ENCODE measurements at regions not wholly inside any gene's neighbourhood (a gene's known extent, or its start where the extent isn't known, plus 50 kb on each side); places are given as distances from the start of the nearest gene placed in this dataset.

DNA sequence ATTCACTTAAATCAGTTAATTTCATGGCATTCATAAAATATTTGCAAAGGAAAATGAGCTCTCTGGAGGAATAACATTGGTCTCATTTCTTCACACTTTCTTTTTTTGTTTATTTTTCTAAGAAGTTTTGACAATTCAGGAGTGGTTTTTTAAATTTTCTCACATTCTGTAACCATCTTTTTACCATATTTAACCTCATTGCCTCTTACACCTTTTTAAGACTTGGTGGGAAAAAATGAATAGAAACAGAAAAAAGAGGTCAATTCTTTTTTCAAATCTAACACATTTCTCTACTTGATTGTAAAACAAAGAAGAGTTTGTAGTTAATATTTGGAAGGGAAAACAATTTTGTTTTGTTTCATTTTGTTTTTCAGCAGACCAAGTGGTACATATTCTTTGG, 1034.7 kb upstream of the RAG2 start:
- TF ChIP-seq TCF7L2 (IDR thresholded peaks at IDR 0.05; ENCODE audit: low read depth, low read length), result no peak
- TF ChIP-seq REST (IDR thresholded peaks at IDR 0.05; ENCODE audit: insufficient read depth in 1 of 2, low read depth in 2 of 2, low read length in 1 of 2), result no peak
- TF ChIP-seq, protein P1, sequence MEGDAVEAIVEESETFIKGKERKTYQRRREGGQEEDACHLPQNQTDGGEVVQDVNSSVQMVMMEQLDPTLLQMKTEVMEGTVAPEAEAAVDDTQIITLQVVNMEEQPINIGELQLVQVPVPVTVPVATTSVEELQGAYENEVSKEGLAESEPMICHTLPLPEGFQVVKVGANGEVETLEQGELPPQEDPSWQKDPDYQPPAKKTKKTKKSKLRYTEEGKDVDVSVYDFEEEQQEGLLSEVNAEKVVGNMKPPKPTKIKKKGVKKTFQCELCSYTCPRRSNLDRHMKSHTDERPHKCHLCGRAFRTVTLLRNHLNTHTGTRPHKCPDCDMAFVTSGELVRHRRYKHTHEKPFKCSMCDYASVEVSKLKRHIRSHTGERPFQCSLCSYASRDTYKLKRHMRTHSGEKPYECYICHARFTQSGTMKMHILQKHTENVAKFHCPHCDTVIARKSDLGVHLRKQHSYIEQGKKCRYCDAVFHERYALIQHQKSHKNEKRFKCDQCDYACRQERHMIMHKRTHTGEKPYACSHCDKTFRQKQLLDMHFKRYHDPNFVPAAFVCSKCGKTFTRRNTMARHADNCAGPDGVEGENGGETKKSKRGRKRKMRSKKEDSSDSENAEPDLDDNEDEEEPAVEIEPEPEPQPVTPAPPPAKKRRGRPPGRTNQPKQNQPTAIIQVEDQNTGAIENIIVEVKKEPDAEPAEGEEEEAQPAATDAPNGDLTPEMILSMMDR (IDR thresholded peaks at IDR 0.05), result no peak
- no peak for TF ChIP-seq POLR2AphosphoS5 (IDR thresholded peaks at IDR 0.05; ENCODE audit: low read depth, low read length)
- no peak for TF ChIP-seq SIN3A (IDR thresholded peaks at IDR 0.05; ENCODE audit: borderline replicate concordance, insufficient read depth, low read depth, low read length)
- Histone ChIP-seq H3K9me3 (ENCODE audit: control insufficient read depth, insufficient read depth, low read depth, low read length) (no peaks in the 10 kb centered on the region), H3K4me3 (ENCODE audit: low read depth in 2 of 2, low read length in 2 of 2) (no peak overlapping the region), H3K36me3 (ENCODE audit: control insufficient read depth, insufficient read depth, low read length) (no peaks in the 10 kb centered on the region), H3K27me3 (ENCODE audit: control insufficient read depth, insufficient read depth, low read length) (no peaks in the 10 kb centered on the region), H3K4me1 (ENCODE audit: control insufficient read depth, insufficient read depth, low read length) (no peaks in the 10 kb centered on the region), H3K27ac (ENCODE audit: low read length) (no peak overlapping the region)
- ATAC-seq, result no peak
- DNase-seq (ENCODE audit: low read depth, low spot score), result no peak
- in situ Hi-C loops (cut with HindIII; ENCODE audit: low pct_unique_long_range_greater_than_20kb, low sequenced_read_pairs), result no loop called here
- ChIA-PET CTCF (no interaction called here), POLR2A (no interaction called here)
- no TSS peak for BruUV-seq (replicated peaks)
- intact Hi-C loops (cut with micrococcal nuclease; ENCODE audit: unreplicated experiment), result no loop called here

GRCh38 chr11:37630866-37631265, 1032.8 kb upstream of the RAG2 start:
- no peak overlapping the region for H3K4me3 ChIP-seq (ENCODE audit: low read depth in 2 of 2, low read length in 2 of 2)
- H3K27me3 ChIP-seq (ENCODE audit: control insufficient read depth, insufficient read depth, low read length), result no peaks in the 10 kb centered on the region
- H3K9me3 ChIP-seq (ENCODE audit: control insufficient read depth, insufficient read depth, low read depth, low read length), result no peaks in the 10 kb centered on the region
- H3K4me1 ChIP-seq (ENCODE audit: control insufficient read depth, insufficient read depth, low read length), result no peaks in the 10 kb centered on the region
- intact Hi-C loops (cut with micrococcal nuclease; ENCODE audit: unreplicated experiment) (no loop called here), in situ Hi-C loops (cut with HindIII; ENCODE audit: low pct_unique_long_range_greater_than_20kb, low sequenced_read_pairs) (no loop called here)
- H3K27ac ChIP-seq (ENCODE audit: low read length), result no peak overlapping the region
- TF ChIP-seq REST (IDR thresholded peaks at IDR 0.05; ENCODE audit: insufficient read depth in 1 of 2, low read depth in 2 of 2, low read length in 1 of 2) (no peak), TCF7L2 (IDR thresholded peaks at IDR 0.05; ENCODE audit: low read depth, low read length) (no peak)
- DNase-seq (ENCODE audit: low read depth, low spot score) (no peak), ATAC-seq (no peak)
- BruUV-seq (replicated peaks), result no TSS peak
- ChIA-PET POLR2A (no interaction called here), CTCF (no interaction called here)
- H3K36me3 ChIP-seq (ENCODE audit: control insufficient read depth, insufficient read depth, low read length), result no peaks in the 10 kb centered on the region

Data from Panc1 (cell line).